K562 (cell line): ENCODE measurements at regions not wholly inside any gene's neighbourhood (a gene's known extent, or its start where the extent isn't known, plus 50 kb on each side); places are given as distances from the start of the nearest gene placed in this dataset.

Experiments used
- ATAC-seq: fragments of 200-7000 bp; cut with Tn5 transposase; 3 replicates; pipeline ENCODE4 v1.9.1; 2020; ENCODE audit warnings: moderate library complexity
- BruUV-seq: library from RNA; stranded (reverse); fragments of 400-500 nt; replicated peaks from 2 replicates; lab custom pipeline; 2021; lab: Mats Ljungman, UMichigan
- CTCF ChIA-PET: fragments of 300-600 bp; formaldehyde crosslinking; extraction: SDS; loops from one replicate; lab custom pipeline; 2021; ENCODE audit warnings: low intra/inter-chr PET ratio; lab: Yijun Ruan, JAX
- POLR2A ChIA-PET: fragments of 300-600, 350-650 bp; sonication (Branson Sonifier 250); formaldehyde crosslinking; extraction: SDS; loops from one replicate; lab custom pipeline; 2021; ENCODE audit warnings: antibody characterized with exemption, inconsistent platforms; lab: Yijun Ruan, JAX
- DNase-seq, 4 experiments: peaks; one replicate each; pipeline versions ENCODE4 v3.0.0 to v3.0.0-alpha.2; 2011 to 2018; ENCODE audit warnings: low spot score in 3 of 4, mixed read lengths in 3 of 4; ENCODE audit errors: extremely low read depth in 1 of 4
- FAIRE-seq: peaks from 2 replicates; lab custom pipeline; 2011; peaks lifted over from hg19 to GRCh38; lab: Jason Lieb, UNC
- H2AFZ ChIP-seq: 2 replicates; pipeline ENCODE4 v1.6.0; 2011; ENCODE audit warnings: low read depth, low read length, control low read depth, inconsistent platforms
- H3K27ac ChIP-seq: fragments of 200-600 bp; 3 replicates; pipeline ENCODE4 v1.8.0; 2011; ENCODE audit warnings: low read depth, mild to moderate bottlenecking, control low read depth, inconsistent platforms, low read length, moderate library complexity, mixed read lengths; ENCODE audit errors: extremely low read depth
- H3K27me3 ChIP-seq, 2 experiments: fragments of 300-600 bp in 1 of 2; 2 replicates in 1 of 2; 3 replicates in 1 of 2; pipeline versions ENCODE4 v1.6.0 to v1.8.0; 2011; ENCODE audit warnings: inconsistent platforms in 2 of 2, low read length in 2 of 2, mild to moderate bottlenecking in 1 of 2, mixed read lengths in 1 of 2, moderate library complexity in 1 of 2; ENCODE audit not compliant: control insufficient read depth in 2 of 2, insufficient read depth in 2 of 2
- H3K36me3 ChIP-seq: fragments of 300-600 bp; 3 replicates; pipeline ENCODE4 v1.8.0; 2011; ENCODE audit warnings: mild to moderate bottlenecking, low read length, inconsistent platforms; ENCODE audit not compliant: control insufficient read depth, insufficient read depth
- H3K4me1 ChIP-seq, 2 experiments: fragments of 200-600 bp in 1 of 2; replicated peaks in 1 of 2; 2 replicates in 1 of 2; 3 replicates in 1 of 2; pipeline versions ENCODE4 v1.5.1 to v1.8.0; 2011; ENCODE audit warnings: inconsistent platforms in 2 of 2, low read length in 2 of 2, mild to moderate bottlenecking in 1 of 2, mixed read lengths in 1 of 2, moderate library complexity in 1 of 2; ENCODE audit not compliant: control insufficient read depth in 2 of 2, insufficient read depth in 2 of 2
- H3K4me2 ChIP-seq: 2 replicates; pipeline ENCODE4 v1.6.1; 2011; ENCODE audit warnings: low read length, control low read depth, inconsistent platforms, mixed read lengths; ENCODE audit not compliant: insufficient read depth
- H3K4me3 ChIP-seq: fragments of 200-600 bp; sonication (generic), shearing (Covaris generic); 2 replicates; pipeline ENCODE4 v1.5.1; 2016; ENCODE audit warnings: control low read depth, inconsistent platforms
- H3K79me2 ChIP-seq: fragments of 200-600 bp; 3 replicates; pipeline ENCODE4 v1.8.0; 2011; ENCODE audit warnings: low read length, inconsistent platforms; ENCODE audit not compliant: control insufficient read depth, insufficient read depth
- H3K9ac ChIP-seq, 2 experiments: 2 replicates each; pipeline versions ENCODE4 v1.6.0 to v1.6.1; 2011; ENCODE audit warnings: low read depth in 2 of 2, low read length in 2 of 2, control low read depth in 1 of 2, inconsistent platforms in 1 of 2, mild to moderate bottlenecking in 1 of 2, mixed read lengths in 1 of 2; ENCODE audit not compliant: insufficient read depth in 1 of 2
- H3K9me1 ChIP-seq: one replicate; pipeline ENCODE4 v1.6.0; 2011; ENCODE audit warnings: inconsistent platforms, mild to moderate bottlenecking, low read length, moderate library complexity; ENCODE audit not compliant: control insufficient read depth, insufficient read depth
- H3K9me3 ChIP-seq: replicated peaks from 2 replicates; pipeline ENCODE4 v1.5.1; 2011; ENCODE audit warnings: low read depth, low read length, inconsistent platforms; ENCODE audit not compliant: control insufficient read depth, insufficient read depth
- H4K20me1 ChIP-seq: replicated peaks from 2 replicates; pipeline ENCODE4 v1.6.1; 2011; ENCODE audit warnings: low read length, inconsistent platforms, mixed read lengths; ENCODE audit not compliant: control insufficient read depth, insufficient read depth
- CEBPG ChIP-seq, 3 experiments: fragments of 200-800 bp in 1 of 3; sonication (Bioruptor generic) in 1 of 3; sonication (generic) in 1 of 3; formaldehyde crosslinking in 1 of 3; IDR thresholded peaks in 2 of 3; conservative IDR thresholded peaks in 1 of 3; 2 replicates each; pipeline versions ENCODE4 v1.6.1 to v1.8.0; 2016 to 2022; ENCODE audit warnings: missing compliant biosample characterization in 2 of 3, missing genetic modification characterization in 2 of 3, mild to moderate bottlenecking in 1 of 3, missing genetic modification reagents in 1 of 3
- CHCHD3 ChIP-seq: fragments of 250-450 bp; sonication (Bioruptor Pico); IDR thresholded peaks from 2 replicates; pipeline ENCODE4 v2.1.2; 2022; ENCODE audit warnings: mild to moderate bottlenecking
- ELF1 ChIP-seq: fragments of 200-800 bp; sonication (Bioruptor generic); IDR thresholded peaks from 2 replicates; pipeline ENCODE4 v1.6.1; 2016; ENCODE audit warnings: missing genetic modification characterization, missing compliant biosample characterization
- FOXK2 ChIP-seq, 2 experiments: fragments of 450-650 bp; IDR thresholded peaks in 1 of 2; conservative IDR thresholded peaks in 1 of 2; 2 replicates each; pipeline ENCODE4 v1.6.1; 2016; ENCODE audit warnings: low read depth in 2 of 2, mild to moderate bottlenecking in 1 of 2
- HES1 ChIP-seq: fragments of 450-650 bp; IDR thresholded peaks from 2 replicates; pipeline ENCODE4 v1.6.1; 2016; ENCODE audit warnings: low read depth, mild to moderate bottlenecking, moderate library complexity
- MECOM ChIP-seq: fragments of 250-450 bp; sonication (Bioruptor Pico); IDR thresholded peaks from 2 replicates; pipeline ENCODE4 v1.8.0; 2022; ENCODE audit warnings: inconsistent platforms
- MITF ChIP-seq: IDR thresholded peaks from 2 replicates; pipeline ENCODE4 v1.6.1; 2014; ENCODE audit warnings: antibody characterized with exemption
- PKNOX1 ChIP-seq: fragments of 450-650 bp; IDR thresholded peaks from 2 replicates; pipeline ENCODE4 v1.6.1; 2016
- SP1 ChIP-seq: sonication (generic); formaldehyde crosslinking; IDR thresholded peaks from 2 replicates; pipeline ENCODE4 v1.8.1; 2022; ENCODE audit warnings: mild to moderate bottlenecking, missing genetic modification reagents
- SRSF9 ChIP-seq: fragments of 200-400 bp; formaldehyde crosslinking; IDR thresholded peaks from 2 replicates; pipeline ENCODE4 v1.6.1; 2017; ENCODE audit warnings: low read depth, low read length, borderline replicate concordance
- XRCC5 ChIP-seq: fragments of 200-400 bp; formaldehyde crosslinking; IDR thresholded peaks from 2 replicates; pipeline ENCODE4 v1.6.1; 2017; ENCODE audit warnings: low read depth, mild to moderate bottlenecking, low read length
- ZMIZ1 ChIP-seq, 2 experiments: fragments of 150-350 bp in 1 of 2; IDR thresholded peaks; 2 replicates each; pipeline ENCODE4 v1.6.1; 2012 to 2016; ENCODE audit warnings: low read depth in 2 of 2, low read length in 2 of 2, mild to moderate bottlenecking in 1 of 2, moderate library complexity in 1 of 2
- ZNF3 ChIP-seq: fragments of 250-450 bp; sonication (Bioruptor Pico); IDR thresholded peaks from 2 replicates; pipeline ENCODE4 v1.5.0; 2021; ENCODE audit warnings: mild to moderate bottlenecking, moderate library complexity
- WGBS: fragments of 100-300 bp; shearing (Covaris generic); methylation state at CpG from one replicate; pipeline ENCODE4 v1.1.6; 2016; ENCODE audit warnings: low coverage, mixed read lengths; ENCODE audit not compliant: insufficient coverage; ENCODE audit errors: missing lambda C conversion rate; 5-methylcytosine and 5-hydroxymethylcytosine counted together
- in situ Hi-C: fragments of 300-500 bp; cut with MboI; formaldehyde crosslinking; loops from 4 replicates; pipeline ENCODE4 v1.15.0; 2018; ENCODE audit warnings: inconsistent platforms, mixed read lengths
- intact Hi-C: fragments of 100-400 bp; cut with micrococcal nuclease; formaldehyde crosslinking; loops from 2 replicates; pipeline ENCODE4 v1.14.2; 2022

- TF ChIP-seq ZMIZ1 (IDR thresholded peaks at IDR 0.05; ENCODE audit: low read depth in 2 of 2, low read length in 2 of 2), result 0 out of 4 replicates have a peak, but pooled peaks of 1 of the 2 experiments have one; percentile 20
- TF ChIP-seq PKNOX1, result peak; percentile 50
- TF ChIP-seq, all 486 proteins: peak for 4
Observed at GRCh38 chr3:72697717-72698116, 150.5 kb downstream of the SHQ1 start (continued).

- no peak overlapping the region for H3K27ac ChIP-seq
- ATAC-seq, result no peak
- WGBS, result 20% methylated on average over 5 of the region's 5 CpGs
- ChIA-PET CTCF (no interaction called here), POLR2A (no interaction called here)
- no TSS peak for BruUV-seq
- H3K9me1 ChIP-seq, result no peaks in the 10 kb centered on the region
- intact Hi-C loops (no loop called here), in situ Hi-C loops (no loop called here)
- no peaks in the 10 kb centered on the region for H3K36me3 ChIP-seq
- H3K4me3 ChIP-seq, result no peak overlapping the region
- no peak for FAIRE-seq
- H4K20me1 ChIP-seq, result no peaks in the 10 kb centered on the region
- no peak overlapping the region for H2AFZ ChIP-seq
- no peaks in the 10 kb centered on the region for H3K9me3 ChIP-seq
- H3K79me2 ChIP-seq, result no peaks in the 10 kb centered on the region
- no peaks in the 10 kb centered on the region for H3K27me3 ChIP-seq
- no peaks in the 10 kb centered on the region; a peak in 1 of 5 replicates for H3K4me1 ChIP-seq
- H3K9ac ChIP-seq, result no peak overlapping the region
- DNase-seq, result no peak
- no peak overlapping the region for H3K4me2 ChIP-seq
- no peak for TF ChIP-seq MECOM (CRISPR knock-in tag)
- no peak for TF ChIP-seq SP1 (CRISPR knock-in tag)
- TF ChIP-seq XRCC5, result no peak
- TF ChIP-seq FOXK2 (conservative IDR thresholded peaks at IDR 0.05 in 1 of 2, IDR thresholded peaks at IDR 0.05 in 1 of 2; ENCODE audit: low read depth in 2 of 2), result no peak
- TF ChIP-seq SRSF9, result no peak
- TF ChIP-seq CHCHD3 (CRISPR knock-in tag), result no peak
- no peak for TF ChIP-seq MITF
- TF ChIP-seq ZNF3 (CRISPR knock-in tag), result no peak
- TF ChIP-seq ELF1, result no peak
- TF ChIP-seq CEBPG (CRISPR knock-in tag; IDR thresholded peaks at IDR 0.05), result no peak
- TF ChIP-seq CEBPG (tag; conservative IDR thresholded peaks at IDR 0.05 in 1 of 2, IDR thresholded peaks at IDR 0.05 in 1 of 2), result no peak
- no peak for TF ChIP-seq HES1
Observed at GRCh38 chr3:72696815-72697214, 151.4 kb downstream of the SHQ1 start.
